A673 (cell line): ENCODE measurements at regions not wholly inside any gene's neighbourhood (a gene's known extent, or its start where the extent isn't known, plus 50 kb on each side); places are given as distances from the start of the nearest gene placed in this dataset.

Experiments used
- CTCF ChIP-seq: fragments of 300-800, 200-600 bp; sonication (generic); conservative IDR thresholded peaks from 2 replicates; pipeline ENCODE4 v1.5.1; 2017; ENCODE audit warnings: low read depth, mild to moderate bottlenecking, antibody characterized with exemption, low read length, moderate library complexity, mixed read lengths
- EZH2 ChIP-seq: fragments of 200-600 bp; sonication (generic); IDR thresholded peaks from 2 replicates; pipeline ENCODE4 v1.6.1; 2017; ENCODE audit warnings: borderline replicate concordance, low read depth, mild to moderate bottlenecking, mixed read lengths, antibody characterized with exemption, low read length; ENCODE audit not compliant: poor library complexity, severe bottlenecking

GRCh38 chr5:164753434-164753833, 1248.0 kb downstream of the MAT2B start:
- no peak for TF ChIP-seq CTCF
- no peak for TF ChIP-seq EZH2
